CD4-positive, alpha-beta T cell (primary cell): ENCODE measurements at regions not wholly inside any gene's neighbourhood (a gene's known extent, or its start where the extent isn't known, plus 50 kb on each side); places are given as distances from the start of the nearest gene placed in this dataset.

Experiments
- ATAC-seq: fragments of 200-7000 bp; cut with Tn5 transposase; one replicate; pipeline ENCODE4 v1.10.0; 2022; ENCODE audit warnings: mild to moderate bottlenecking; ENCODE audit not compliant: poor library complexity
- CTCF ChIA-PET: fragments of 350-600 bp; sonication (Branson Sonifier 250); formaldehyde crosslinking; loops from one replicate; lab custom pipeline; 2021; ENCODE audit warnings: antibody characterized with exemption, inconsistent platforms; lab: Charles Lee
- POLR2A ChIA-PET: fragments of 350-600 bp; sonication (Branson Sonifier 250); formaldehyde crosslinking; loops from one replicate; lab custom pipeline; 2021; ENCODE audit warnings: antibody characterized with exemption, inconsistent platforms; lab: Charles Lee
- DNase-seq, 14 experiments: peaks; one replicate each; pipeline ENCODE4 v3.0.0-alpha.2; 2013 to 2020; ENCODE audit warnings: mixed read lengths in 2 of 14
- H3K27ac ChIP-seq, 2 donors: one replicate each; pipeline versions ENCODE4 v1.5.1 to v1.7.0; 2013; ENCODE audit warnings: low read length in 2 of 2, low read depth in 1 of 2, mild to moderate bottlenecking in 1 of 2
- H3K27me3 ChIP-seq, 2 experiments: 1 replicate in 1 of 2; 2 replicates in 1 of 2; pipeline versions ENCODE4 v1.6.1 to v1.7.0; 2013; ENCODE audit warnings: low read length in 2 of 2, control low read depth in 1 of 2, mild to moderate bottlenecking in 1 of 2, moderate library complexity in 1 of 2; ENCODE audit not compliant: insufficient read depth in 2 of 2, control insufficient read depth in 1 of 2
- H3K36me3 ChIP-seq: one replicate; pipeline ENCODE4 v1.6.1; 2013; ENCODE audit warnings: low read length, control low read depth; ENCODE audit not compliant: insufficient read depth
- H3K4me1 ChIP-seq: one replicate; pipeline ENCODE4 v1.6.1; 2013; ENCODE audit warnings: low read length, control low read depth; ENCODE audit not compliant: insufficient read depth
- H3K4me3 ChIP-seq: one replicate; pipeline ENCODE4 v1.5.1; 2013; ENCODE audit warnings: mild to moderate bottlenecking, low read length, moderate library complexity
- H3K9me3 ChIP-seq, 2 experiments: 1 replicate in 1 of 2; 2 replicates in 1 of 2; pipeline versions ENCODE4 v1.6.1 to v1.7.0; 2013; ENCODE audit warnings: low read length in 2 of 2, mild to moderate bottlenecking in 2 of 2, control low read depth in 1 of 2, moderate library complexity in 1 of 2; ENCODE audit not compliant: control insufficient read depth in 1 of 2, insufficient read depth in 1 of 2
- H3K27ac Mint-ChIP-seq: one replicate; pipeline ENCODE4 v1.8.0; 2020; ENCODE audit warnings: mixed read lengths
- H3K27me3 Mint-ChIP-seq: one replicate; pipeline ENCODE4 v1.8.0; 2021; ENCODE audit warnings: mixed read lengths
- H3K36me3 Mint-ChIP-seq: one replicate; pipeline ENCODE4 v1.8.0; 2021; ENCODE audit warnings: low read depth, mixed read lengths
- H3K4me1 Mint-ChIP-seq: one replicate; pipeline ENCODE4 v1.8.0; 2021; ENCODE audit warnings: low read depth, mixed read lengths
- H3K4me3 Mint-ChIP-seq: one replicate; pipeline ENCODE4 v1.8.0; 2020; ENCODE audit warnings: mild to moderate bottlenecking, mixed read lengths
- H3K9me3 Mint-ChIP-seq: one replicate; pipeline ENCODE4 v1.8.0; 2020; ENCODE audit warnings: mixed read lengths
- intact Hi-C, 2 experiments: fragments of 100-400 bp; cut with DNase I in 1 of 2; cut with micrococcal nuclease in 1 of 2; formaldehyde crosslinking; loops; one replicate each; pipeline versions ENCODE4 v1.15.1 to v1.9.0; 2023 to 2025; cut with DNase I, micrococcal nuclease
- TF ChIP-seq, protein P1 (sequence below): fragments of 200-600 bp; IDR thresholded peaks from one replicate; pipeline ENCODE4 v1.8.0; 2022; ENCODE audit warnings: antibody characterized with exemption, mild to moderate bottlenecking

DNA sequence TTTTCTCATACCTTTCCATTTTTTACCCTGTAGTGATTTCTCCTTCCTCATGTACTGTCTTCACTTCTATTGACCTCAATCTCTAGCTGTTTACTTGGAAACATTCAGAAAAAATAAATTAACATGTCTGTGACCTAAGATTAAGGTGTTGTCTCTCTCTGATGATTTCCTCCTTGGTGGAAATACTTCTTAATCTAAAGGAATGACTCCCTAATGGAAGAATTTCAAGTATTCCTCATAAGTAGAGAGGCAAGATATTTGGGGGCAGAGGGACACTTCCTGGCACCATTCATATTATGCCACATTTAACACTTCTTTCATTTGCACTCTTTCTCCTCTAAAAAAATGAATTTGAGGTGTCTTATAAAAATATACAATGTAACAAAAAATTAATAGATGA lies 202.8 kb downstream of the NEBL start:
- Histone ChIP-seq H3K9me3 (no peaks in the 10 kb centered on the region), H3K27me3 (no peaks in the 10 kb centered on the region), H3K36me3 (no peaks in the 10 kb centered on the region), H3K4me1 (no peaks in the 10 kb centered on the region), H3K4me3 (no peak overlapping the region), H3K27ac (no peak overlapping the region)
- Mint-ChIP-seq H3K4me3 (no peak overlapping the region), H3K27ac (no peak overlapping the region), H3K9me3 (peaks cover 8% of the 10 kb centered on the region), H3K27me3 (no peaks in the 10 kb centered on the region), H3K4me1 (no peaks in the 10 kb centered on the region), H3K36me3 (no peaks in the 10 kb centered on the region)
- ChIA-PET POLR2A (no interaction called here), CTCF (no interaction called here)
- DNase-seq = no peak
- no peak for ATAC-seq
- intact Hi-C loops = no loop called here
- TF ChIP-seq, protein P1, sequence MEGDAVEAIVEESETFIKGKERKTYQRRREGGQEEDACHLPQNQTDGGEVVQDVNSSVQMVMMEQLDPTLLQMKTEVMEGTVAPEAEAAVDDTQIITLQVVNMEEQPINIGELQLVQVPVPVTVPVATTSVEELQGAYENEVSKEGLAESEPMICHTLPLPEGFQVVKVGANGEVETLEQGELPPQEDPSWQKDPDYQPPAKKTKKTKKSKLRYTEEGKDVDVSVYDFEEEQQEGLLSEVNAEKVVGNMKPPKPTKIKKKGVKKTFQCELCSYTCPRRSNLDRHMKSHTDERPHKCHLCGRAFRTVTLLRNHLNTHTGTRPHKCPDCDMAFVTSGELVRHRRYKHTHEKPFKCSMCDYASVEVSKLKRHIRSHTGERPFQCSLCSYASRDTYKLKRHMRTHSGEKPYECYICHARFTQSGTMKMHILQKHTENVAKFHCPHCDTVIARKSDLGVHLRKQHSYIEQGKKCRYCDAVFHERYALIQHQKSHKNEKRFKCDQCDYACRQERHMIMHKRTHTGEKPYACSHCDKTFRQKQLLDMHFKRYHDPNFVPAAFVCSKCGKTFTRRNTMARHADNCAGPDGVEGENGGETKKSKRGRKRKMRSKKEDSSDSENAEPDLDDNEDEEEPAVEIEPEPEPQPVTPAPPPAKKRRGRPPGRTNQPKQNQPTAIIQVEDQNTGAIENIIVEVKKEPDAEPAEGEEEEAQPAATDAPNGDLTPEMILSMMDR = no peak

DNA sequence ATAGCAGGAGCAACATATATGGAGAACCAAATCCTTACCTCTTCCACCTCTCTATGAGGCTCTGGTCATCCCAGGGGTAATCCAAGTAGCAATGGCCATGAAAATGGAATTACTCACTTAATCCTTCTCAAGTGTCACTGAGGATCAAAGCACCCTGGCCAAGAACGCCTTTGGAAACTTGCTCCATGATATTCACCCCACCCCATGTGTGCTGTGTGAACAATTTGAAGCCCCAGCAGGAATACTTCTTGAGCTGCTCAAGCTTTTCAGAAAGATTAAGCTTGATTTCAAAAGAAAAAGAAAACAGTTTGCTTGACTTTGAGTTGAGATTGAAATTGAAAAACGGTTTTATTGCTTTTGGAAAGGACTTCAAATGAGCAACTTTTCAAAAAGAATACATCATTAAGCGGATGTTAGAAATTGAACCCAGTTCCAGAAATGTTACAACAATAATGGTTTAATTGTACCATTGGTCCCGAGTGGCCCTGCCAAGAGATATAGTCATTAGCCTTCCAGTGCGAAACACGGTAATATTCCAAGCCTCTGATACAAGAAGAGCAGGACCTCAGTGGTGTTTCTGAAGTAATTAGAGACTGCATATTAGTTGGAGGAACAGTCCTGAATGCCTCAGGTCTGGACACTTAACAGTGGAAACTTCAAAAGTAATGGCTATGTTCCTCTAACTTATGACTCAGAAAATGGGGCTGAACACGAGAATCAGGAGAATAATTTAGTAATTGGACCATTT lies 208.1 kb downstream of the NEBL start:
- CTCF ChIA-PET = no interaction called here
- no peaks in the 10 kb centered on the region for H3K27me3 ChIP-seq
- no peak overlapping the region for H3K4me3 ChIP-seq
- no peak overlapping the region for H3K4me3 Mint-ChIP-seq
- no peaks in the 10 kb centered on the region for H3K27me3 Mint-ChIP-seq
- POLR2A ChIA-PET = no interaction called here
- H3K4me1 ChIP-seq = no peaks in the 10 kb centered on the region
- TF ChIP-seq, protein P1 = no peak
- no peaks in the 10 kb centered on the region for H3K36me3 ChIP-seq
- no peak for DNase-seq
- no peak for ATAC-seq
- H3K4me1 Mint-ChIP-seq = no peaks in the 10 kb centered on the region
- no peaks in the 10 kb centered on the region for H3K36me3 Mint-ChIP-seq
- intact Hi-C loops = no loop called here
- H3K9me3 ChIP-seq = peaks cover 0 to 4% of the 10 kb centered on the region in 2 experiments
- H3K9me3 Mint-ChIP-seq = peaks cover 9% of the 10 kb centered on the region
- H3K27ac Mint-ChIP-seq = no peak overlapping the region
- no peak overlapping the region for H3K27ac ChIP-seq

DNA sequence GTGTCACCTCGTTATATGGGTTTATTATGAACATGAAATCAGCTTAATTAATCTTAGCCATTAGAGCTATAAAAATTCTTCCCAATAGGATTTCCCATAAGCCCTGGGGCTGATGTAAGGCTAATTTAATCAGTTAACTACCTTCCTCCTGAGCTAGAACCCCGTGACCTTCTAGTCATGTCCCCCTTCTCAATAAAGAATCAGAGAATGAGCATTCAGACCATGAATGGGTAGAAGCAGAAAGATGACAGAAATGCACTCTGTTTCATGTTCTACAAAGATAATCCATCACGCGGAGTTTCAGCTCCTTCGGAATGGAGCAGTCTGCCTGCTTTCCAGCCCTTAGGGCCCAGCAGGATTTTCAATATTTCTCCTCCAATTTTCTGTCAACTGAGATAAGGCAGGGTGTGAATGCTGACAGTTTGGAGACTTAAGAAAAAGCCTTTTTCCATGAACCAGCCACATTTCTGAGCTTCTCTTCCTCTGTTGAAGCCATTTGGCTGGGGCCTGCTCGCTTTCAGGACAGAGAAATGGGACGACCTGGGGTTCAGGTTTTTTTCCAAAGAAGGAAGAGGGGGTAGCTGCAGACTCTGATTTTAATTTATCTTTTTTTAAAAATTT lies 211.0 kb downstream of the NEBL start:
- Histone ChIP-seq H3K36me3 (no peaks in the 10 kb centered on the region), H3K27ac (no peak overlapping the region), H3K4me3 (no peak overlapping the region), H3K4me1 (no peaks in the 10 kb centered on the region), H3K27me3 (no peaks in the 10 kb centered on the region), H3K9me3 (peaks cover 0 to 4% of the 10 kb centered on the region in 2 experiments)
- no peaks in the 10 kb centered on the region for H3K36me3 Mint-ChIP-seq
- no peaks in the 10 kb centered on the region for H3K27me3 Mint-ChIP-seq
- peaks cover 9% of the 10 kb centered on the region for H3K9me3 Mint-ChIP-seq
- no peak overlapping the region for H3K27ac Mint-ChIP-seq
- no peak overlapping the region for H3K4me3 Mint-ChIP-seq
- CTCF ChIA-PET = no interaction called here
- no peak for DNase-seq
- no peaks in the 10 kb centered on the region for H3K4me1 Mint-ChIP-seq
- POLR2A ChIA-PET = no interaction called here
- ATAC-seq = no peak
- intact Hi-C loops = no loop called here
- TF ChIP-seq, protein P1 = no peak
